ENCODE measurements at regions not wholly inside any gene's neighbourhood (a gene's known extent, or its start where the extent isn't known, plus 50 kb on each side); places are given as distances from the start of the nearest gene placed in this dataset.

DNA sequence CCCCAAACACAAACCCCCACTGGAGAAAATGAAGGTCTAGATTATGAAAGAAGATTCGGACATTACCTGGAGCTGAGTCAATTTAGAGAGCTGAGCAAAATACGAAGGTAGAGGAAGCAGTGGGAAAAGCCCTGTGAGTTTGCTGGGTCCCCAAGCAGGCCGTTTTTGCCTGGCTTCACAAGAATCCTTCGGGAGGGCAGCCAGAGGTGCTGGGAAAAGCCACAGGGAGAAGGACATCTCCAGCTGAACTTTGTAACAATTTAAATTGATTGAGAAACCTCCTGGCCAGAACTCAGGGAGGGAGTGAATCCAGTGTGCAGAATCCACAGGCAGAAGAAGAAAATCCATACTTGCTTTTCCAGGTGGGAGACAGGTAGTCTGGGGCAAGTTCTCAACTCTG lies 319.1 kb upstream of the CT83 start:
- TF ChIP-seq, protein P1, sequence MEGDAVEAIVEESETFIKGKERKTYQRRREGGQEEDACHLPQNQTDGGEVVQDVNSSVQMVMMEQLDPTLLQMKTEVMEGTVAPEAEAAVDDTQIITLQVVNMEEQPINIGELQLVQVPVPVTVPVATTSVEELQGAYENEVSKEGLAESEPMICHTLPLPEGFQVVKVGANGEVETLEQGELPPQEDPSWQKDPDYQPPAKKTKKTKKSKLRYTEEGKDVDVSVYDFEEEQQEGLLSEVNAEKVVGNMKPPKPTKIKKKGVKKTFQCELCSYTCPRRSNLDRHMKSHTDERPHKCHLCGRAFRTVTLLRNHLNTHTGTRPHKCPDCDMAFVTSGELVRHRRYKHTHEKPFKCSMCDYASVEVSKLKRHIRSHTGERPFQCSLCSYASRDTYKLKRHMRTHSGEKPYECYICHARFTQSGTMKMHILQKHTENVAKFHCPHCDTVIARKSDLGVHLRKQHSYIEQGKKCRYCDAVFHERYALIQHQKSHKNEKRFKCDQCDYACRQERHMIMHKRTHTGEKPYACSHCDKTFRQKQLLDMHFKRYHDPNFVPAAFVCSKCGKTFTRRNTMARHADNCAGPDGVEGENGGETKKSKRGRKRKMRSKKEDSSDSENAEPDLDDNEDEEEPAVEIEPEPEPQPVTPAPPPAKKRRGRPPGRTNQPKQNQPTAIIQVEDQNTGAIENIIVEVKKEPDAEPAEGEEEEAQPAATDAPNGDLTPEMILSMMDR (conservative IDR thresholded peaks at IDR 0.05; ENCODE audit: low read depth in 2 of 2): no peak
- TF ChIP-seq EZH2 (IDR thresholded peaks at IDR 0.05; ENCODE audit: low read depth, unreplicated experiment): no peak
- TF ChIP-seq, protein P2, sequence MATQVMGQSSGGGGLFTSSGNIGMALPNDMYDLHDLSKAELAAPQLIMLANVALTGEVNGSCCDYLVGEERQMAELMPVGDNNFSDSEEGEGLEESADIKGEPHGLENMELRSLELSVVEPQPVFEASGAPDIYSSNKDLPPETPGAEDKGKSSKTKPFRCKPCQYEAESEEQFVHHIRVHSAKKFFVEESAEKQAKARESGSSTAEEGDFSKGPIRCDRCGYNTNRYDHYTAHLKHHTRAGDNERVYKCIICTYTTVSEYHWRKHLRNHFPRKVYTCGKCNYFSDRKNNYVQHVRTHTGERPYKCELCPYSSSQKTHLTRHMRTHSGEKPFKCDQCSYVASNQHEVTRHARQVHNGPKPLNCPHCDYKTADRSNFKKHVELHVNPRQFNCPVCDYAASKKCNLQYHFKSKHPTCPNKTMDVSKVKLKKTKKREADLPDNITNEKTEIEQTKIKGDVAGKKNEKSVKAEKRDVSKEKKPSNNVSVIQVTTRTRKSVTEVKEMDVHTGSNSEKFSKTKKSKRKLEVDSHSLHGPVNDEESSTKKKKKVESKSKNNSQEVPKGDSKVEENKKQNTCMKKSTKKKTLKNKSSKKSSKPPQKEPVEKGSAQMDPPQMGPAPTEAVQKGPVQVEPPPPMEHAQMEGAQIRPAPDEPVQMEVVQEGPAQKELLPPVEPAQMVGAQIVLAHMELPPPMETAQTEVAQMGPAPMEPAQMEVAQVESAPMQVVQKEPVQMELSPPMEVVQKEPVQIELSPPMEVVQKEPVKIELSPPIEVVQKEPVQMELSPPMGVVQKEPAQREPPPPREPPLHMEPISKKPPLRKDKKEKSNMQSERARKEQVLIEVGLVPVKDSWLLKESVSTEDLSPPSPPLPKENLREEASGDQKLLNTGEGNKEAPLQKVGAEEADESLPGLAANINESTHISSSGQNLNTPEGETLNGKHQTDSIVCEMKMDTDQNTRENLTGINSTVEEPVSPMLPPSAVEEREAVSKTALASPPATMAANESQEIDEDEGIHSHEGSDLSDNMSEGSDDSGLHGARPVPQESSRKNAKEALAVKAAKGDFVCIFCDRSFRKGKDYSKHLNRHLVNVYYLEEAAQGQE (IDR thresholded peaks at IDR 0.05; ENCODE audit: unreplicated experiment): no peak
- no peak for TF ChIP-seq STAT1 (IDR thresholded peaks at IDR 0.05; ENCODE audit: unreplicated experiment)
- no peak for TF ChIP-seq ZNF331 (CRISPR knock-in tag; IDR thresholded peaks at IDR 0.05; ENCODE audit: low read depth)
- TF ChIP-seq POLR2AphosphoS5 (IDR thresholded peaks at IDR 0.05; ENCODE audit: low read depth): no peak
- TF ChIP-seq EZH2phosphoT487 (IDR thresholded peaks at IDR 0.05; ENCODE audit: unreplicated experiment): no peak
- TF ChIP-seq CREB1 (CRISPR knock-in tag; IDR thresholded peaks at IDR 0.05; ENCODE audit: low read depth): no peak
- no peak for TF ChIP-seq ZNF114 (CRISPR knock-in tag; IDR thresholded peaks at IDR 0.05)
- TF ChIP-seq ZNF462 (CRISPR knock-in tag; IDR thresholded peaks at IDR 0.05): no peak
